HG03469 (cell line): ENCODE measurements at regions not wholly inside any gene's neighbourhood (a gene's known extent, or its start where the extent isn't known, plus 50 kb on each side); places are given as distances from the start of the nearest gene placed in this dataset.
"Not testable (repeated sequence)": the region's sequence is repeated elsewhere in the genome, so short reads cannot be mapped to it uniquely, and the experiment has no call there.

Experiments used
- ATAC-seq: cut with Tn5 transposase; IDR thresholded peaks from one replicate; pipeline ENCODE4 v1.9.1; 2021; ENCODE audit warnings: mild to moderate bottlenecking, moderate library complexity, moderate number of reproducible peaks; ENCODE audit not compliant: unreplicated experiment

GRCh38 chr16:85515830-85516397, 97.2 kb upstream of the GSE1 start:
- ATAC-seq: no peak

- ATAC-seq: no peak
Measured at GRCh38 chr16:85517154-85517553, 96.0 kb upstream of the GSE1 start.

DNA sequence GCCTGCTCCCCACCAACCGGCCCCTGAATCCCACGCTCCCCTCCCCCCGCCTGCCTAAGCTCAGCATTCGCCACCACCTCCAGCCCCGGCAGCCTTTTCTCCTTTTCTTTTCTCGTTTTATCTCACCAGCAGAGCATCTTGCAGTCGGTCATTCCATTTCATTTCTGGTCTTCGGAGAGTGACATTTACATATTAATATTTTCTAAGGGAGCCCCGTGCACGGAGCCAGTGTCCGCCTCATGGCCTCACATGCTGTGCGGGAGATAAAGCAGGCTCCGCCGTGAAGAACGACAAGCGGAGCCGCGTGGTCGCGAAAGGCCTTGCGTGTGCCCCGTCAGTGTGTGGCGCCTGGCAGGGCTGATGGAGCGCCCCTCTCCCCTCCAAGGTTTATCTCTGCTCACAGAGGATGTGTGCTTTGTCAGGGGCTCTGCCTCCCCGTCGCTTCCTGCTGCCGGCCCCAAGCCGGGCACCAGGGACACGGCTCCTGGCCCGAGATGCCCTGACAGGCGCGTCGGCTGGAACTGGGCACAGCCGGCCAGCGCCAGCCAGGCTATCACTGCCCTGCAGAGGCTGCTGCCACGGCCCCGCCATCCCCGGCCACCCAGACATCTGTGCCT, 95.5 kb upstream of the GSE1 start:
- no peak for ATAC-seq

DNA sequence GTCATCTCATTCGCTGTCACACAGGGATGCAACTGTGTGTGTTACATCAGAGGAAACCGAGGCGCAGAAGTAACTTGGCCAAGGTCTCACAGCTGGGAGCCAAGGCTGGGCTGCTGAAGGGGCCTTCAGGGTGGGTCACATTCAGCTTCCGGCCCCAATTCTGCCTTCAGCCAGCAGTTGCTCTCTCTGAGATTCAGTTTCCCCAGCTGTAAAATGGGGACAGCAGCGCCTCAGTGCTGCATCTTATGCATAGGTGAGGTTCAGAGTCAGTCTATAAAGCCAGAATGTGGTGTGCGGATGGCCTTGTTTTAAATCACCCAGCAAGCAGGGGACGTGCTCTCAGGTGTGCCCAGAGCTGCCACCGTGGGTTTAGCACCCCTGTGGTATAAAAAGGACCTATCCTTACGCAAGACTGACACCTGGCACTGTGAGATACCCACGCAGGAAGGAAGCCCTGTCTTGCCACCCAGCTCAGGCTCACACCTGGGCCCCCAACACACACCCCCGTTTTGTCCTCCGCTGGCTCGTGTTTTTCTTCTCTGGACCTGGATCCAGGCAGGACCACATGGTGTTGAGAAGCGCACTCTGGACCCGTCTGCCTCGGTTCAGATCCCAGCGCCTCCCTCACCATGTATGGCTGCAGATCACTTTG, 94.6 kb upstream of the GSE1 start:
- ATAC-seq: no peak

GRCh38 chr16:85519050-85519440, 94.1 kb upstream of the GSE1 start:
- not testable (repeated sequence) for ATAC-seq

GRCh38 chr16:85519540-85520231, 93.4 kb upstream of the GSE1 start:
- no peak for ATAC-seq

GRCh38 chr16:85520853-85521521, 92.1 kb upstream of the GSE1 start:
- ATAC-seq: no peak

DNA sequence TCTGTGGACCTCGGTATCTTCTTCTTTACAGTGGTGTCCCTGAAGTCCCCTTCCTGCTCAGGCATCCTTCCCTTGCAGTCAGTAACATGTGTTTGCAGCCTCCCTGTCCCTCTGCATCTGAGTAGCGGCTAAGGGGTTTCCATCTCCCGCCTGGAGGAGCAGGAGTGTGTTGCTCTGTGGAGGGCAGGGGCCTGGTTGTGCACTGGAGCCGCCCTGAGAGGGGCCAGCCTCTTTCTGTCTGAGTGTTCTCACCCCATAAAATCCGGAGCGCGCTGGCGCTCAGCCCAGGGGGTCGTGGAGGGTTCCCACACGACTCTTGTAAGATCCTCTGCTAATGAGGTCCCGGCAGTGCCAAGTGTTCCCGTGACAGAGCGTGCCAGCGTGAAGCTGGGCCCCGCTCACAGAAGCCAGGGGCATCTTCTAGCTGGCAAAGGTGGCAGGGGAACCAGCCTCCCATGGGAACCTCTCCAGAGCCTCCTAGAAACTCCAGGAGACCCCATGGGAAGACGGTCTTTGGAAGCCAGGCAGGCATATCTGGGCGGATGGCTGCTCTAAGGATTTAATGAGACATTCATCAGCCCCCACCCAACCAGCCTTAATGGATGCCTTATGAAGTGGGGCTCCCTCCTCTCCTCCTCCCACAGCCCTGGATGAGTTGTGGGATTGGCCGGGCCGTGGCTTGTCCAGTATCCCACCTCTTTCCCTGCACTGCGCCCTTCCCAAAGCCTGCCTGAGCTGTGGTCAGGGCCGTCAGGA, 91.4 kb upstream of the GSE1 start:
- ATAC-seq: no peak

DNA sequence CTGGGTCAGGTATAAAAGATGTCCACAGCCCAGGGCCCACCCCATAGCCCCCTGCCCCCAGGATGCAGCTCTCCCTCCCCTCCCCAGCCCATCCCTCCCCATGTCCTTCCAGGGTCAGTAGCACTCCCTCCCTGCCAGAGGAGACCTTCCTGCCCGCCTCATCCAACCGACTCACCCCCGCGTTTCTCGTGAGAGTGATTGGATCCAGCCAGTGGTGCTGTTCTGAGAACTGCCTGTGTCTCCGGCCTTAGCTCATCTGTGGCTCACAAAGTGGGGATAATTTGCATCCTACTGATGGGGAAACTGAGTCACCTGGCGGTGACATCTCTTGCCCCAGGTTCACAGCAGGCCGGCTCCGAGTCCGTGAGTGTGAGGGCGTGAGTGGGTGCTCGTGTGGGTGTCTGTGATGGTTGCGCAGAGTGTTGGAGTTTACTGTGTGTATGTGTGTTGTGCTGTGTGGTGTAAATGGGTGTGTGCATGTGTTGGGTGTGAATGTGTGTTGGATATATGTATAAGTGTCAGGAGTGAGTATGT, 90.7 kb upstream of the GSE1 start:
- no peak for ATAC-seq

DNA sequence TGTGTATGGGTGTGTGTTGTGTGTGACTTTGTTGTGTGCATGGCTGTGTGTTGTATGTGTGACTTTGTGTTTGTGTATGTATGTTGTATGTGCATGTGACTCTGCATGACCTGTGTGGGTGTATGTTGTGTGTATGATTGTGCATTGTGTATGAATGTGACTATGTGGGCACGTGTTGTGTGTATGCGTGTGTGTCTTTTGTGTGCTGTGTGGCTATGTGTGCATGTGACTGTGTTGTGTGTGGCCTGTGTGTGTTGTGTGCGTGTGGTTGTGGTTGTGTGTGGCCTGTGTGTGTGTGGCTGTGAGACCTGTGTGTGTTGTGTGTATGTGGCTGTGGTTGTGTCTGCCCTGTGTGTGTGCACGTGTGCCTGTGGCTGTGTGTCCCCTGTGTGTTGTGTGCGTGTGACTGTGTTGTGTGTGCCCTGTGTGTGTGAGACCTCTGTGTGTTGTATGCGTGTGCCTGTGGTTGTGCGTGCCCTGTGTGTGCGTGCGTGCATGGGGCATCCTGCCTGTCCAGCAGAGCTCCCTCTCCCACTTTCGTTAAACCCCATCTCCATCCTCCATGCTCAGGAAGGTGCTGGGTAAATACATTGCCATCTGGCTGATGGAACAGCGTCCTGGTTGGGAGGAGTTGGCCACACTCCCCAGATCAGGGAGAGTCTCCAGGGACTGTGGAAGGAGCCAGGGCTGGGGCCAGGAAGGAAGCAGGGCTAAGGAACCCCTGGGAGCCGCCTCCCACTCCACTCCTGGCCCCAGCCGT, 90.1 kb upstream of the GSE1 start:
- no peak for ATAC-seq

DNA sequence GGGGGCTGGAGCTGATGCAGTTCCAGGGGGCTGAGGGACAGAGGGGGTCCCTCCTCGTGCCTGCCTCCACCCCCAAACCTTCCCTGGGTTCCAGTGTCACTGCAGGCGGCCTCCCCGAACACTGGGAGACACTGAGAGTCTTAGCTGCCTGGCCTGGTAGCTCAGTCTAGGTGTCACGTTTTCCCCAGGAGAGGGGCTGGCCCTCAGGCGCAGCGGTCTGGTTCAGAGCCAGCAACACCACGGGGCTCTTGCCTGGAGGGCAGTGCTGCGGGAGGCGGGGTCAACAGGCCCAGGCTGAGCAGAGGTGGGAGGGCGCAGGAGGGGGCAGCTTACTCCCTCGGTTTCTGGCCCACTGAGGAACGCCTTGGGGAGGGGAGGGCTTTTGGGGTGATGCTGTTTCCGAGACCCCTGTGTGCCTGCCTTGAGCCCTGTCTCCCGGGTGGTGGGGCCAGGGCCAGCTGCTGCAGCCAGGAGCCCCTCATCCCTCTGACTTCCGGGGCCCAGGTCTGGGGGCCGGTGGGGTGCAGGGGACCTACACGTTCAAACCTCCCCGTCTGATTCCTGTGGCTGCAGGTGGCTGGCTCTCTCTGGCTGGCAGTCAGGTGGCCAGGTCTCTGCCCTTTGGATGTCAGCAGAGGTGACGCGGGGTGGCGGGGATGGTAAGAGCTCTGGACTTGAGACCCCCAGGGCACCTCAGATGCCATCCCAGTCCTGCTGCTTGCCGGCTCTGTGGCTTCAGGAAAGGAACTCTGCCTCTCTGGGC, 89.3 kb upstream of the GSE1 start:
- ATAC-seq: no peak

- ATAC-seq: no peak
Measured at GRCh38 chr16:85524365-85524629, 88.8 kb upstream of the GSE1 start.

DNA sequence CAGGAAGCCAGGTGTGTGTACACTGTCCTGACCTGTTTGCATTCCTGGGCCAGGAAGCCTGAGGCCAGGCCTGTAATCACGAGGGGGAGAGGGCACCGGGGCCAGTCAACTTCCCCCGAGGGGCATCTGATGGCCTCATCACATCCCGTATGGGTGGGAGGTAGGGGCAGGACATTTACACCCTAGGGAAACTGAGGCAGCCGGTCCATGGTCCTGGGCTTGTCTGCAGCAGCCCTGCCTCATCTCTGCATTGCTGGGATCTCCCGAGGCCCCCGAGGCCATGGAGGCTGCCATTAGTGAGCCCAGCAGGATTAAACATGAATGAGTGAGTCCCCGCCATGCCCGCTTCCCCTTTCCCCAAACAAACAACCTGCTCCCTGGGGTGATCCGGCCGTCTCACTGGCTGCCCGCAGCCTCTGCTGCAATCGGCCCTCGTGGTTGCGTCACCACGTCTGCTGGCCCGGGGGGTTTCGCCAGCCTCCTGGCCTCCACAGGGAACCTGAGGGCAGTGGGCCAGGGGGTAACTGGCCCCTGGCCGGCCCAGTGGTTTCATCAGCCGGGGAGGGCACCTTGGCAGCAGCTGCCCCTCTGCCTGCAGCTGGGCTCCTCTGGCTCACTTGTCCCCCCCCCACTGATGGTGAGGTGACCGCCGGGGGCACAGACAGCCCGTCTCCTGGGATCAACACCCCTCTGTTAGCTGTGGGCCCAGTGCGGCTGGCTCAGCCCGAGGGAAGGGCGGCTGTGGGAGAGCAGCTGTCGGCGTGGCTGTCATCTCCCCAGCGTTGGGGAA, 88.3 kb upstream of the GSE1 start:
- no peak for ATAC-seq

GRCh38 chr16:85525420-85526184, 87.5 kb upstream of the GSE1 start:
- no peak for ATAC-seq

DNA sequence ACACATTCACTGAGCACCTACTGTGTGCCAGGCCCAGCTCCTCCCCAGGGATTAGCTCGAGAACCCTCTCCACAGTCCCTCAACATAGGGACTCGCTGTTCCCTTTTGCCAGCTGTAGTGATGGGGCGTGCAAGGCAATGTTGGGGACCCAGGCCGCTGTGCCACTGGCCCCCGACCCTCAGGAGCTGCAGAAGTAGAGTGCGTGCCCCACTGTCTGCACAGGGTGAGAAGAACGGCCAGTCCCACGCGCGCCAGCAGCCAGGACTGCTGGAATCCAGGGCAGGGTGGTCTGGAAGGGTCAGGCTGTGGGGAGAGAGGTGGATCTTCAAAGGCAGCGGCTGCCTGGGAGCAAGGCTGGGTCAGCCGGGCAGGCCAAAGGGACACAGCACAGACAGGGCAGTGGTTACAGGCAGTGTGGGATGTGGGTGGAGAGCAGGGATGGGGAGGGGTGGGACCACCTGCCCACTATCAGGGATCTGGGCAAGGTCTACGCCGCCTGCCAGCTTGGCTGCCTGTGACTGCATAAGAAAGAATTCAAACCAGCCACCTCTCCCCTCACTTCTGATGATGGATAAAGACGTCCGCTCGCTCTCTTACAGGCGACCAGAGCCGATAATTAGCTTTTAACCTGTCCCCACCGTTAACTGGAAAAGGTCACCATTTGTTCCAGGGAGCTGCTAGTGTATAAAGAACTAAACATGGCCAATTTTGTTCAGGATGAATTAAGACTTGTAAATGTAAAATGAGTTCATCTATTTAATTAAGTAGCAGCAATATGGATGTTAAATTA, 86.7 kb upstream of the GSE1 start:
- no peak for ATAC-seq

DNA sequence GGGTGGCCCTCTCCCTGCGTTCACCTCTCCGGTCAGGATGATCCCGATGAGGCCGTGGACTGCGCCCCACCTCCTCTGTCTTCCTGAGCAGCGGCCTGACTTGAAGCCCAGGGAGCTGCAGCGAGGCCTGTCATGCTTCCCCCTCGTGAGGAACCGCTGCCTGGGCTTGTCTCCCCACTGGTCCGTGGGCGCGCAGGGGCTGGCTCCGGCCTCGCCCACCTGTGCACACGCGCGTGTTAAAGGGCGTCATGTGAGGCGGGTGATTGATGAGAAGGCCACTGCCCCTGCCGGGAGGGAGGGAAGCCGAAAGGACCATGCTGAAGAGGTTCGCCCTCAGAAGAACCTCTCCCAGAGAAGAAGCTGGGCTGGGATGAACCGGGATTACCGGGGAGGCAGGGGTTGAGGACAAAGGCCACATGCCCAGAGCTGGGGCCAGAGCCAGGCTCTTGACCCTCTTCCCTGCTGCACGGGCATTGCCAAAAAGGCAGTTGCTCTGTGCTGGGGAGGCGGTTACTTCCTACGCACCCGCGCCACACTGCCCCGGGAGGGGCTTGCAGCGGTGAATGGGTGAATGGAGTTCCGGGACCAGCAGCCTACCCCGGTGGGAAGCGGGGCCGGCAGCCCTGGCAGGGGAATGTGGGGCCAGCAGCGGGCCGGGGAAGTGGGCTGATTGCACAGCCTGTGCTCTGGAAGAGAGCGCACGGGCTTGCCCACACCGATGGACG, 85.9 kb upstream of the GSE1 start:
- ATAC-seq: no peak
